ENCODE measurements at regions not wholly inside any gene's neighbourhood (a gene's known extent, or its start where the extent isn't known, plus 50 kb on each side); places are given as distances from the start of the nearest gene placed in this dataset.

DNA sequence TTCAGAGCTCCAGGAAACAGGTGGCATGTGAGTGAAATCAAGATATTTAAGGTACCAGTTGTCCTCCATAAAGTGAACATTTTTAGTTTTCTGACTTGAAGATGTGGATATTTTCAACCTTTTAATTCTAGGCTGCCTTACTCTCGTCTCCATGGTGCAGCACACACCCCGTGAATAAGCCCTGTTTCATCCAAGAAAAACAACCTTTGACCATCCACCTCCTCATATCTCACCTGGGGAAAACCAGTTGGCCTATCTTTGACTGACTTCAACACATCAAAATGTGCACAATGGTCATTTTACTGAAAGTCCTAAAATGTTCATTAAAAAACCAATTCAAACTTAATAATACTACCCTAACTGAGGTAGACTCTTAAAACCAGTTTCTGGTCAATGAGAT is 73.8 kb upstream of the CD2AP start:
- no peaks in the 10 kb centered on the region for H3K9me3 ChIP-seq (ENCODE audit: control insufficient read depth in 3 of 3, low read length in 3 of 3)
- H3K4me3 ChIP-seq (ENCODE audit: low read length in 3 of 3): no peak overlapping the region
- H3K27me3 ChIP-seq (ENCODE audit: control insufficient read depth in 3 of 3, insufficient read depth in 3 of 3, low read length in 3 of 3): no peaks in the 10 kb centered on the region
- H3K9ac ChIP-seq (ENCODE audit: low read depth in 1 of 3, low read length in 3 of 3): no peak overlapping the region
- no peak overlapping the region for H3K27ac ChIP-seq (ENCODE audit: low read depth, low read length)
- H3K36me3 ChIP-seq (ENCODE audit: control insufficient read depth in 3 of 3, insufficient read depth in 3 of 3, low read length in 3 of 3): no peaks in the 10 kb centered on the region
- no peaks in the 10 kb centered on the region for H3K4me1 ChIP-seq (ENCODE audit: control insufficient read depth in 3 of 3, insufficient read depth in 3 of 3, low read length in 3 of 3)

DNA sequence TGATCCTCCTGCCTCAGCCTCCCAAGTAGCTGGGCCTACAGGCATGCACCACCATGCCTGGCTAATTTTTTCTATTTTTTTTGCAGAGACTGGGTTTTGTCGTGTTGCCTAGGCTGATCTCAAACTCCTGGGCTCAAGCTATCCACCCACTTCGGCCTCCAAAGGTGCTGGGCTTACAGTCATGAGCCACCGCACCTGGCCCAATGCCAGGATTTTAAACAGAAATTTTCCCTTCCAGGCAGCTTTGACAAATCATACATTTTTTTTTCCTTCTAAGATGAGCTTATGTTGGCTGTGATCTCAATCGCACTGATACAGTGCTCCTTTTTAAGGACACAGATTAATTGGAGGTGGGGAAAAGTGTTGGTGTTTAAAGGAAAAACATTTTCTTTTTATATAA is 73.2 kb upstream of the CD2AP start:
- no peak overlapping the region for H3K4me3 ChIP-seq (ENCODE audit: low read length in 3 of 3)
- H3K9ac ChIP-seq (ENCODE audit: low read depth in 1 of 3, low read length in 3 of 3): no peak overlapping the region
- H3K27ac ChIP-seq (ENCODE audit: low read depth, low read length): no peak overlapping the region

DNA sequence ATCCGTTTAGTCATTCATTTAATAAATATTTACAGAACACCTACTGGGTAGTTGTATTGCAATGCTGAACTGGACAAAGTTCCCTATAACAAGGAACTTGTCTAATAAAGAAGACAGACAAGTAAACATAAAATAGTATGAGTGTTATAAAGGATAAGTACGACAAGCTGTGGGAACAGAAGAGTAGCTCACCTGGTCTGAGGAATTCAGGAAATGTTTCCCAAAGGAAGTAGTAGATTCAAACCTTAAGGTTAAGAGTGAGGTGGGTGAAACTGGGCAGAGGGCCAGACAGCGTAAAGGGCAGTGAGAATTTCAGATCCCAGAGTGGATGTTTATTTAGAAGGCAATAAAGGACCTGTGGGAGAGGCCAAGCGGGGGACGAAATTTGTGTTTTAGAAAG is 72.3 kb upstream of the CD2AP start:
- Histone ChIP-seq H3K4me1 (ENCODE audit: control insufficient read depth in 3 of 3, insufficient read depth in 3 of 3, low read length in 3 of 3) (no peaks in the 10 kb centered on the region), H3K36me3 (ENCODE audit: control insufficient read depth in 3 of 3, insufficient read depth in 3 of 3, low read length in 3 of 3) (no peaks in the 10 kb centered on the region), H3K27me3 (ENCODE audit: control insufficient read depth in 3 of 3, insufficient read depth in 3 of 3, low read length in 3 of 3) (no peaks in the 10 kb centered on the region), H3K9me3 (ENCODE audit: control insufficient read depth in 3 of 3, low read length in 3 of 3) (no peaks in the 10 kb centered on the region), H3K4me3 (ENCODE audit: low read length in 3 of 3) (no peak overlapping the region), H3K27ac (ENCODE audit: low read depth, low read length) (no peak overlapping the region), H3K9ac (ENCODE audit: low read depth in 1 of 3, low read length in 3 of 3) (no peak overlapping the region)

More for the DNA sequence above, 73.2 kb upstream of the CD2AP start:
- H3K27me3 ChIP-seq (ENCODE audit: control insufficient read depth in 3 of 3, insufficient read depth in 3 of 3, low read length in 3 of 3): no peaks in the 10 kb centered on the region
- no peaks in the 10 kb centered on the region for H3K9me3 ChIP-seq (ENCODE audit: control insufficient read depth in 3 of 3, low read length in 3 of 3)
- no peaks in the 10 kb centered on the region for H3K36me3 ChIP-seq (ENCODE audit: control insufficient read depth in 3 of 3, insufficient read depth in 3 of 3, low read length in 3 of 3)
- no peaks in the 10 kb centered on the region for H3K4me1 ChIP-seq (ENCODE audit: control insufficient read depth in 3 of 3, insufficient read depth in 3 of 3, low read length in 3 of 3)

DNA sequence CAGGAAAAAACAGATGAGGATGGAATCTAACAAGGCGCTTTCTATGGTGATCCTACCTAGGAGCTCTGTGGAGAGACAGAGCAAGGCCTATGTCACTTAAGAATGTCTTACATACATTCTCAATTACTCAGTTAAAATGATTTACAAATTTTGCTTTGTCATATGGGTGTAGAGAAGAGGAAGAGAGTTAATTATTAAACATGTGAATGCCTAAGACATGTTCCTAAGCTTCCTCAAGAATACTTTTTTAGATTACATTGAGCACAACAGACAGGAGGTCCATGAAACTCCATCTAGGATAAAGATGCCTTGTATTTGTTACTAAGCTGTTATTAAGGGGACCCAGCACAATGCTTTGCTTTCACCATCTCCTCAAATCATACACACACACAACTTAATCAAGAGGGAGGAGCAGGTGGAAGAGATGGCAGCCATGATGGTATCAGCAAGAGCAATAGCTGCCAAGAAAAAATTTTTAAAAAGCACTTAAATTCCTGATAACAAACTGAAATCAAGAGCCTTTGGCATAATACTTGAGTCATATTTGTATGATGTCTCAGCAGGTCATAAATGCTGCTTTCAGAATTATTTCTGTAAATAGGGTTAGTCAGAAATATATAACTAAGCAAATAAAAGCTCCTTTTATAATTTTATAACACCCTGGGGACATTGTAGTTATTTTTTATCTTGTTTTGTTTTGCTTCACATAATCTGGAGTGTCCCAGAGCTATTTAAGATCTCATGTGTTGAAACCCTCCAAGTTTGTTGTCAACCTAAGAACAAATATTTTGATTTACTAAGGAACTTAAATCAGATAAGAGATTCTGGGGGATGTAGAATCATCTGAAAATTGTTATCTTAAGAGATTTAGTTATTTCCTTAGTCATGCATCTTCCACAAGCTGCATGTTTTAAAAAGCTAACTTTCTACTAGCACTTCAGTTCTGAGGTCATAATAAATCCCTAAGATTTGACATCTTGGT is 70.0 kb upstream of the CD2AP start:
- no peak overlapping the region for H3K9ac ChIP-seq (ENCODE audit: low read depth in 1 of 3, low read length in 3 of 3)
- no peak overlapping the region for H3K4me3 ChIP-seq (ENCODE audit: low read length in 3 of 3)
- H3K36me3 ChIP-seq (ENCODE audit: control insufficient read depth in 3 of 3, insufficient read depth in 3 of 3, low read length in 3 of 3): no peaks in the 10 kb centered on the region
- no peak overlapping the region for H3K27ac ChIP-seq (ENCODE audit: low read depth, low read length)
- no peaks in the 10 kb centered on the region for H3K9me3 ChIP-seq (ENCODE audit: control insufficient read depth in 3 of 3, low read length in 3 of 3)
- H3K27me3 ChIP-seq (ENCODE audit: control insufficient read depth in 3 of 3, insufficient read depth in 3 of 3, low read length in 3 of 3): no peaks in the 10 kb centered on the region
- H3K4me1 ChIP-seq (ENCODE audit: control insufficient read depth in 3 of 3, insufficient read depth in 3 of 3, low read length in 3 of 3): no peaks in the 10 kb centered on the region

DNA sequence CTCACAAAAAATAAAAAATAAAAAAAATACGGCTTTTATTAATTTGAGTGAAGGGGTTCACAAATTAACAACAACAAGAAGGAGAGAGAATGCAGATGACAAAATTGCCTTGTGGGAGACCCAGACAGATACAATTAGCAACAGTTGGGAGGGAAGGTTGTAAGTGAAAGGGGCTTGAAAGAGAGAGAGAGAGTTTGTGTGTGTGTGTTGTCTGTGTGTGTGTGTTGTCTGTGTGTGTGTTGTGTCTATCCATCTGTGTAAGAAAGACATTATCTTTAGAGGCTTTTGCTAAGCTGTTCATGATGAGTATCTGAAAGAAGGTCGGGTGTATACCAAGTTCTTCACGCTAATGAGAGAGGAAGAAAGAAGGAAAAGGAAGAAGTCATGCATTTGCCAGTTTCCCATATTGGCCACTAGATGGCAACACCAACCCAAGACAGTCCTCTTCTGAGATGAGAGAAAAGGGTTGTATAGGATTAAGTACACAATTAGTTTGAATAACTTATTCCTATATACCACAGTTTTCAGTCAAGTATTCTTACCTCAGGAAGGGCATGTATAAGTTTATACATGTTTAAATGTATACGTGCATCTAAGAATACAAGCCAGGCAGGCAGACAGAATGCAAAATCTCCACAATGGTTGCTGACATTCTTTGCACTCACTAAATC is 63.7 kb upstream of the CD2AP start:
- Histone ChIP-seq H3K36me3 (ENCODE audit: control insufficient read depth in 3 of 3, insufficient read depth in 3 of 3, low read length in 3 of 3) (no peaks in the 10 kb centered on the region), H3K9me3 (ENCODE audit: control insufficient read depth in 3 of 3, low read length in 3 of 3) (no peaks in the 10 kb centered on the region), H3K27me3 (ENCODE audit: control insufficient read depth in 3 of 3, insufficient read depth in 3 of 3, low read length in 3 of 3) (no peaks in the 10 kb centered on the region), H3K27ac (ENCODE audit: low read depth, low read length) (no peak overlapping the region), H3K4me1 (ENCODE audit: control insufficient read depth in 3 of 3, insufficient read depth in 3 of 3, low read length in 3 of 3) (no peaks in the 10 kb centered on the region), H3K9ac (ENCODE audit: low read depth in 1 of 3, low read length in 3 of 3) (peak overlapping the region; percentile 36 to 70 (median 50)), H3K4me3 (ENCODE audit: low read length in 3 of 3) (peak overlapping the region; percentile 59 to 77 (median 69))

DNA sequence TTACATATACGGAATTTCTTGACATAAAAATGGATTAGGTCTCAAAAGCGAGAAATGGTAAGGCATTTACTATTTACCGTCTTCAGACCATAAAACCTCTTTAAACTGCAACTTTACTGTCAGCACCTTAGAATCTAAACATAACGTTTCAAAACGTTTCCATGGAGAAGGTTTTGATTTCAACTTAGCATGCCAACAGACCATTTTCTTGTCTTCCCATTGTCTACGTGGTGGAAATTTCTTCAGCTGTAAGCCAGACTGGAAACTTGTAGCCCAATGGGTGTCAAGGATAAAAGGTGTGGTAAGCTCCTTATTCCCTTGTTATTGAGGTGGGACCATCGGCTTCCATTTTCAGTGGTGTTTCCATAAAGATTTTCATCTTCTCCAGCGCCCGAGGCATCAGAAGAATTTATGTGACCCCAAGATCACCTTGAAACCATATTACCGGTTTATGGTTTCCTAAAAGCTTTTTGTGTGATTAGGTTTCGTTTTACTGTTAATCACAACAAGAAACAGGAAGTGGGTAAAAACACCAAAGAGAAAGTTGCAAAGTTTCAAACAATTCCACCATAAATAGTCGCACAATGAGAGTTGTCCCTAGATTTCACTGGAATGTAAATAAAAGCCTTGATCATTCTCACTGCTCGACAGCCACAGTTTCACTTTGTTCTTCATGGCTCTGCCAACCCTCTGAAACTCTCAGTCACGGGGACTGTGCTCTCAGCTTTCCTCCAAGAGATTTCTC is 63.0 kb upstream of the CD2AP start:
- H3K27ac ChIP-seq (ENCODE audit: low read depth, low read length): peak overlapping the region; percentile 33
- peak overlapping the region; percentile 59 to 77 (median 69) for H3K4me3 ChIP-seq (ENCODE audit: low read length in 3 of 3)
- peak overlapping the region; percentile 36 to 70 (median 50) for H3K9ac ChIP-seq (ENCODE audit: low read depth in 1 of 3, low read length in 3 of 3)
- H3K36me3 ChIP-seq (ENCODE audit: control insufficient read depth in 3 of 3, insufficient read depth in 3 of 3, low read length in 3 of 3): no peaks in the 10 kb centered on the region
- H3K27me3 ChIP-seq (ENCODE audit: control insufficient read depth in 3 of 3, insufficient read depth in 3 of 3, low read length in 3 of 3): no peaks in the 10 kb centered on the region
- no peaks in the 10 kb centered on the region for H3K4me1 ChIP-seq (ENCODE audit: control insufficient read depth in 3 of 3, insufficient read depth in 3 of 3, low read length in 3 of 3)
- H3K9me3 ChIP-seq (ENCODE audit: control insufficient read depth in 3 of 3, low read length in 3 of 3): no peaks in the 10 kb centered on the region

DNA sequence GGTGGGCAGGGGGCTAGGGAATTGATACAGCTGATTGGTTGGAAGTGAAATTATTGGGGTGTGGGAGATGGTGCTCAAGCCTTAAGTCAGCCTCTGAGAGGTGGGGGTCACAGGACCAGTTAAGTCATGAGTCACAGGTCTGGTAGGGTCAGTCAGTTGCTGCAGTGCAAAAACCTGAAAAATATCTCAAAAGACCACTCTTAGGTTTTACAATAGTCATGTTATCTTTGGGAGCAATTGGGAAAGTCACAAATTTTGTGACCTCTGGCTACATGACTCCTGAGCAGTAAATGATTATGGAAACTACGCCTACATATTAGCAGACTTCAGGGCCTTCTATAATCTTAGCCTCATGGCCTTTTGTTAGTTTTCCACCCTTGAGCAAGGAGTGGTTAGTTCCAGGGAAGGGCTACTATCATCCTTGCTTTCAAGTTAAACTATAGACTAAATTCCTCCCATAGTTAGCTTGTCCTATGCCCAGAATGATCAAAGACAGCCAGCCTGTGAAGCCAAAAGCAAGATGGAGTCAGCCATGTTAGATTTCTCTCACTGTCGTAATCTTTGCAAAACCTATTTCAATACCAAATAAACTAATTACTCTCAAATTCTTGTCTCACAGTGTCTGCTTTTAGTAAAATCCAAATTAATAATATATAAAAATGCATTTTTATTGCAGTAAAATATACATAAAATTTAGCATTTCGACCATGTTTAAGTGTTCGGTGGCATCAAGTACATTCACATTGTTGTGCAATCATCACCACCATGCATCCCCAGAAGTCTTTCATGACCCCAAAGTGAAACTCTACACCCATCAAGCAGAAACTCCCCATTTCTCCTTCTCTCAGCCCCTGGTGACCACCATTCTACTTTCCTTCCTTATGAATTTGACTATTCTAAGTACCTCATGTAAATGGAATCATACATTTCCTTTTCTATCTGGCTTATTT is 60.9 kb upstream of the CD2AP start:
- Histone ChIP-seq H3K4me3 (ENCODE audit: low read length in 3 of 3) (no peak overlapping the region), H3K4me1 (ENCODE audit: control insufficient read depth in 3 of 3, insufficient read depth in 3 of 3, low read length in 3 of 3) (no peaks in the 10 kb centered on the region), H3K9me3 (ENCODE audit: control insufficient read depth in 3 of 3, low read length in 3 of 3) (no peaks in the 10 kb centered on the region), H3K27me3 (ENCODE audit: control insufficient read depth in 3 of 3, insufficient read depth in 3 of 3, low read length in 3 of 3) (no peaks in the 10 kb centered on the region), H3K27ac (ENCODE audit: low read depth, low read length) (no peak overlapping the region), H3K9ac (ENCODE audit: low read depth in 1 of 3, low read length in 3 of 3) (no peak overlapping the region), H3K36me3 (ENCODE audit: control insufficient read depth in 3 of 3, insufficient read depth in 3 of 3, low read length in 3 of 3) (no peaks in the 10 kb centered on the region)

DNA sequence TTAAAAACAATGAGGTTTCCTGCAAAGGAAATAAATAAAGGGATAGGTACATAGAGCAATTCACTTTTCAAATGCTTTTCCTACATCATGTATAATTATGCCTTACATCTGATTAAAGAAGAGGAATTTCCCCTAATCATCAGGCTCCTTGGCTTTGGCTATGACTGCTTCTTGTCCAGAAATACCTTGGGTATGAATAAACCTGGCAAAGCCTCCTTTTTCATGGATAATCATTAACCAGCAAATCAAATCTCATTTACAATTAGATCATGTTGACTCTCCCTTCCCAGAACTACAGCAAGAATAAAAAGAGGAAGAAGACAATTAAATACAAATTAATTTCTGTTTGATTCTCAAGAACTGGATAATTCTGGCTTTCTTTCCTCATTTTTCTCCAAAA is 58.0 kb upstream of the CD2AP start:
- H3K27me3 ChIP-seq (ENCODE audit: control insufficient read depth in 3 of 3, insufficient read depth in 3 of 3, low read length in 3 of 3): no peaks in the 10 kb centered on the region
- H3K4me1 ChIP-seq (ENCODE audit: control insufficient read depth in 3 of 3, insufficient read depth in 3 of 3, low read length in 3 of 3): no peaks in the 10 kb centered on the region
- H3K9ac ChIP-seq (ENCODE audit: low read depth in 1 of 3, low read length in 3 of 3): no peak overlapping the region
- no peaks in the 10 kb centered on the region for H3K36me3 ChIP-seq (ENCODE audit: control insufficient read depth in 3 of 3, insufficient read depth in 3 of 3, low read length in 3 of 3)
- no peaks in the 10 kb centered on the region for H3K9me3 ChIP-seq (ENCODE audit: control insufficient read depth in 3 of 3, low read length in 3 of 3)
- no peak overlapping the region for H3K4me3 ChIP-seq (ENCODE audit: low read length in 3 of 3)
- no peak overlapping the region for H3K27ac ChIP-seq (ENCODE audit: low read depth, low read length)
